Tibial artery (tissue), 4 donors: ENCODE measurements at regions not wholly inside any gene's neighbourhood (a gene's known extent, or its start where the extent isn't known, plus 50 kb on each side); places are given as distances from the start of the nearest gene placed in this dataset.

Experiments used
- DNase-seq, 2 donors: peaks; one replicate each; pipeline ENCODE4 v3.0.0-alpha.2; 2019
- H3K27ac ChIP-seq, 2 donors: fragments of 200-600 bp; sonication (generic) in 1 of 2; 1 replicate in 1 of 2; 2 replicates in 1 of 2; pipeline ENCODE4 v1.5.1; 2018 to 2019; ENCODE audit warnings: mild to moderate bottlenecking in 1 of 2
- H3K27me3 ChIP-seq, 2 donors: fragments of 200-600 bp; sonication (generic) in 1 of 2; one replicate each; pipeline versions ENCODE4 v1.5.1 to v1.6.0; 2016 to 2019
- H3K36me3 ChIP-seq, 3 donors: fragments of 200-600 bp; sonication (generic) in 2 of 3; one replicate each; pipeline ENCODE4 v1.5.1; 2016 to 2019; ENCODE audit warnings: mild to moderate bottlenecking in 2 of 3
- H3K4me1 ChIP-seq, 4 donors: fragments of 200-600 bp; sonication (generic) in 2 of 4; 1 replicate in 3 of 4; 2 replicates in 1 of 4; pipeline ENCODE4 v1.5.1; 2016 to 2019
- H3K4me3 ChIP-seq, 2 donors: fragments of 200-600 bp; sonication (generic) in 1 of 2; 1 replicate in 1 of 2; 2 replicates in 1 of 2; pipeline ENCODE4 v1.5.1; 2018 to 2019; ENCODE audit warnings: mild to moderate bottlenecking in 2 of 2
- H3K9me3 ChIP-seq, 3 donors: fragments of 200-600 bp; sonication (generic) in 1 of 3; one replicate each; pipeline ENCODE4 v1.5.1; 2016 to 2019
- intact Hi-C: fragments of 100-400 bp; cut with DNase I; formaldehyde crosslinking; loops from one replicate; pipeline ENCODE4 v1.15.0; 2023; ENCODE audit warnings: low total_unique reads
- TF ChIP-seq, protein P1 (sequence below), 2 experiments: fragments of 200-600 bp in 1 of 2; fragments of 450-650 bp in 1 of 2; IDR thresholded peaks; one replicate each; pipeline ENCODE4 v1.5.1; 2017 to 2019; ENCODE audit warnings: antibody characterized with exemption in 2 of 2, mild to moderate bottlenecking in 1 of 2, moderate library complexity in 1 of 2

DNA sequence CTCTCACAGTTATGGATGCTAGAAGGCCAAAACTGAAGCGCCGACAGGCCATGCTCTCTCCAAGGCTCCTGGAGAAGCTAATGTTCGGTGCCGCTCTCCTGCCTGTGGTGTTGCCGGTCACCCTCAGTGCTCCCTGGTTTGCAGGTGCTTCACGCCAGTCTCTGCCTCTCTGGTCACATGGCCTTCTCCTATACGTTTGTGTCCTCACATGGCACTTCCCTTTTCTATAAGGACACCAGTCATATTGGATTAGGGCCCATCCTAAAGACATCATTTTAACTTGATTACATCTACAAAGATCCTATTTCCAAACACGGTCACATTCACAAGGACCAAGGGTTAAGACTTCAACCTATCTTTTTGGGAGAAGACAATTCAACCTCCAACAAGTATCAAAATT, 671.3 kb upstream of the ARGLU1 start:
- no peaks in the 10 kb centered on the region for H3K9me3 ChIP-seq
- intact Hi-C loops, result no loop called here
- H3K4me3 ChIP-seq, result no peak overlapping the region
- no peak for DNase-seq
- no peak overlapping the region for H3K27ac ChIP-seq
- H3K27me3 ChIP-seq, result peaks cover 0 to under 1% of the 10 kb centered on the region in 2 donors
- TF ChIP-seq, protein P1, sequence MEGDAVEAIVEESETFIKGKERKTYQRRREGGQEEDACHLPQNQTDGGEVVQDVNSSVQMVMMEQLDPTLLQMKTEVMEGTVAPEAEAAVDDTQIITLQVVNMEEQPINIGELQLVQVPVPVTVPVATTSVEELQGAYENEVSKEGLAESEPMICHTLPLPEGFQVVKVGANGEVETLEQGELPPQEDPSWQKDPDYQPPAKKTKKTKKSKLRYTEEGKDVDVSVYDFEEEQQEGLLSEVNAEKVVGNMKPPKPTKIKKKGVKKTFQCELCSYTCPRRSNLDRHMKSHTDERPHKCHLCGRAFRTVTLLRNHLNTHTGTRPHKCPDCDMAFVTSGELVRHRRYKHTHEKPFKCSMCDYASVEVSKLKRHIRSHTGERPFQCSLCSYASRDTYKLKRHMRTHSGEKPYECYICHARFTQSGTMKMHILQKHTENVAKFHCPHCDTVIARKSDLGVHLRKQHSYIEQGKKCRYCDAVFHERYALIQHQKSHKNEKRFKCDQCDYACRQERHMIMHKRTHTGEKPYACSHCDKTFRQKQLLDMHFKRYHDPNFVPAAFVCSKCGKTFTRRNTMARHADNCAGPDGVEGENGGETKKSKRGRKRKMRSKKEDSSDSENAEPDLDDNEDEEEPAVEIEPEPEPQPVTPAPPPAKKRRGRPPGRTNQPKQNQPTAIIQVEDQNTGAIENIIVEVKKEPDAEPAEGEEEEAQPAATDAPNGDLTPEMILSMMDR (IDR thresholded peaks at IDR 0.05), result no peak
- no peaks in the 10 kb centered on the region for H3K4me1 ChIP-seq
- no peaks in the 10 kb centered on the region for H3K36me3 ChIP-seq

DNA sequence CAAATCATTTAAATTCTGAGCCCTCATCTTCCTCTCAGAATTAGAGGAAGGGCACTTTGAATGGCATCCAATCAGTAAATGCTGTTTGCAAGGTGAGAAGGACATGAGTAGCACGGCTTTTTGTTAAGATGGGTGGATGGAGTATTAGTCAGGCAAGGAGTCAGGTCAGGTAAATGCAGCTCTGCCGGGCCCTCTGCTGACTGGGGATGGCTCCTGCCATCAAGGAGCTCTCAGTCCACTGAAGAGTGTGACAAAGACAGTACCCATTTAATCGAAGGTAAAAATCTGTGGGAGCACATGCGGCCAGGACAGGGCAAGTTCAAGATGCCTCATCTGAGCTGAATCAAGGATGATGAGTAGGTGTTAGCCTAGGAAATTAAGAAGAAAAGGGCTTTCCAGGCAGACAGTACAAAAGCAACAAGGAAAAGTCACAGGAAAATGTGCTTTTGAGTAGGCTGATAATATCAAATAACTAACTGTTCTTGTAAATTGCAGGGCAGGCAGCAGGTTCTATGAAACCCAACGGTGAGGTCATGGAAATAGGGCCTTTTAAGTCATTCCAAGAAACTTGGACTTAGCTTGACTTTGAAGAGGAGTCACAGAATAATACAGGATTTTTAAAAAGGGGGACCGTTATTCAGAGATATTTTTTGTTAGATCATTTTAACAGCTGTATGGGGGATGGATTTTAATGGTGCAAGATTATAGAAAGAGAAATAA, 670.5 kb upstream of the ARGLU1 start:
- intact Hi-C loops, result no loop called here
- H3K4me3 ChIP-seq, result no peak overlapping the region
- TF ChIP-seq, protein P1 (IDR thresholded peaks at IDR 0.05), result no peak

DNA sequence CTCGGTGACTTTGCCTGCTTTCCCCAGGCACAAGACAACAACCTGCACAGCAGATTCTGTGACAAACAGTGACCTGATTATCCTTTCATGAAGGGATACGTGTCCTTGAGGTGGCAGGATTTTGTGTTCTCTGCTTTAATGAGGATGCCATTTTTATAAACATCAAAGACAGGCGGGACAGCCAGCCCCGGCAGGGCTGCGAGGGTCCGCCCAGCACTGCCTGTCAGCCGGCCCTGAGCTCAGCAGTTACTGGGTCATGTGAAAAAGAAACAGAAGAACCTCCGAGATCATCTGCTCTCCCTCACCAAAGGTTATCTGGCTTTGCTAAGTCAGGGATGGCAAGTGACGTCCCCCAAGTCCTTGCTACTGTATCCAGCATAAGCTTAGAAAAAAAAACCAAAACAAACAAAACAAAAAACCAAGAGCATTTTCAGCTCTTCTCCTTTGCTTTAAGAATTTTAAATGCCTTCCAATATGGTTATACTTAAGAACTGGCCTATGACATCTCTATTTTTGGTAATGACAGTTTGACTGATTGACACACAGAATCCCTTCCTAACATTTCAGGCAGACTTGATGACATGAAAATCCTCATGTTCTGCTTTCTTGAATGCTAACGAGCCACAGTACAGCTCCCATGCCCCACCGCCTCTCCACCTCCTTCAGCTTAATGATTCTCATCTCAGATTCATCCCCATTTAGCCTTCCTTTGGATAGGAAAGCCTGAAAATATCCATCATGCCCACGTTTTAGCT, 666.6 kb upstream of the ARGLU1 start:
- DNase-seq, result no peak
- no peaks in the 10 kb centered on the region for H3K4me1 ChIP-seq
- no peaks in the 10 kb centered on the region for H3K36me3 ChIP-seq
- H3K4me3 ChIP-seq, result no peak overlapping the region
- H3K27me3 ChIP-seq, result peaks cover 0 to 2% of the 10 kb centered on the region in 2 donors
- no peak overlapping the region for H3K27ac ChIP-seq
- intact Hi-C loops, result no loop called here
- H3K9me3 ChIP-seq, result no peaks in the 10 kb centered on the region
- TF ChIP-seq, protein P1 (IDR thresholded peaks at IDR 0.05), result no peak

More for the DNA sequence above, 670.5 kb upstream of the ARGLU1 start:
- Histone ChIP-seq H3K27me3 (peaks cover 0 to 2% of the 10 kb centered on the region in 2 donors), H3K36me3 (no peaks in the 10 kb centered on the region), H3K27ac (no peak overlapping the region), H3K9me3 (no peaks in the 10 kb centered on the region), H3K4me1 (no peaks in the 10 kb centered on the region)
- DNase-seq, result no peak

DNA sequence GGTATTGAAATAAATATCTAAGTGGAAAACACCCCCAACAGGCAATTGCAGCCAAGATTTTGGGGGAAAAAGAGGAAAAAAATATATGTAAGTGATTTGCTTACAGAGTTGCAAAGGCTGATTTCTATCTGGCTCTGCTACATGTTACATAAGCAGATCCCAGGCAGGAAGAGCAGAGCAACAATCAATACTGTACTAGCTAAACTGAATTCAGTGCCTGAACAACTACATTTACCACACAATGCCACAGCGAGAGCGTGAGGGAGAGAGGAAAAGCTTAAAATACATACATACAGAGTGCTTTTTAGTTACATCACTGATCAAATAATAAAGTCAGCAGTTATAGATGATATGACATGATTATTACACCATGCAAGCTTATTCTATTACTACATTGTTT, 665.6 kb upstream of the ARGLU1 start:
- intact Hi-C loops, result no loop called here
- H3K4me3 ChIP-seq, result no peak overlapping the region
- H3K4me1 ChIP-seq, result no peaks in the 10 kb centered on the region
- no peak for DNase-seq
- no peak overlapping the region for H3K27ac ChIP-seq
- no peaks in the 10 kb centered on the region for H3K36me3 ChIP-seq
- H3K27me3 ChIP-seq, result peaks cover 0 to 2% of the 10 kb centered on the region in 2 donors
- TF ChIP-seq, protein P1 (IDR thresholded peaks at IDR 0.05), result no peak
- H3K9me3 ChIP-seq, result no peaks in the 10 kb centered on the region

DNA sequence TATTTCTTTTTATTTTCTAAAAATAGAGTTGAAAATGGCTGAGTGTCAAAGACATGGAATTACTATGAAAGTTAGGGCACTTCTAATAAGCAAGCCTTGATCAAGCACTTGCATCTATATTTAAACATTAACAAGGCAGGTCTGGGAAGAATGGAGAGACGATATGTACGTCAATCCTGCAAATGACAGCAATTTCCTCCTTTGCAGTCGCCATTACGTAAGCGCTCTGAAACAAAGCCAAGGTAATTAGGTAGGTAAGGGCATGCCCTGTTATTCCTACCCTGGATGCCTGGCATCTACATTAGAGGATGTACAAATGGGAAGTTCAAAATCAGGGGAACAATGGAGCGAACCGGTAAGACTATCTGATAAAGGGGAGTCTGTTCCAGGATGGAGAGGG, 664.0 kb upstream of the ARGLU1 start:
- H3K27ac ChIP-seq, result no peak overlapping the region
- no peak overlapping the region for H3K4me3 ChIP-seq
- peaks cover 0 to 2% of the 10 kb centered on the region in 2 donors for H3K27me3 ChIP-seq
- no peaks in the 10 kb centered on the region for H3K9me3 ChIP-seq
- DNase-seq, result no peak
- H3K4me1 ChIP-seq, result no peaks in the 10 kb centered on the region
- intact Hi-C loops, result no loop called here
- H3K36me3 ChIP-seq, result no peaks in the 10 kb centered on the region
- TF ChIP-seq, protein P1 (IDR thresholded peaks at IDR 0.05), result no peak
